ENCODE measurements at regions not wholly inside any gene's neighbourhood (a gene's known extent, or its start where the extent isn't known, plus 50 kb on each side); places are given as distances from the start of the nearest gene placed in this dataset.

- Histone ChIP-seq H3K9me3 (replicated peaks in 1 of 2; ENCODE audit: control insufficient read depth in 1 of 2, insufficient read depth in 1 of 2, low read length in 2 of 2) (no peaks in the 10 kb centered on the region), H3K79me2 (ENCODE audit: insufficient read depth, low read length) (no peaks in the 10 kb centered on the region), H3K9ac (ENCODE audit: insufficient read depth, low read length, poor library complexity, severe bottlenecking) (no peak overlapping the region), H3K4me1 (ENCODE audit: control insufficient read depth in 1 of 2, insufficient read depth in 2 of 2, low read length in 2 of 2) (peaks cover 28 to 33% of the 10 kb centered on the region in 2 donors), H3K27ac (ENCODE audit: low read depth in 1 of 2, low read length in 2 of 2) (peak overlapping the region in 1 of 2 donors; percentile 60), H3K36me3 (replicated peaks in 1 of 2; ENCODE audit: control insufficient read depth in 1 of 2, insufficient read depth in 2 of 2, low read length in 2 of 2) (no peaks in the 10 kb centered on the region), H4K20me1 (ENCODE audit: insufficient read depth, low read length) (no peaks in the 10 kb centered on the region), H3K27me3 (ENCODE audit: control insufficient read depth in 2 of 2, insufficient read depth in 2 of 2, low read length in 2 of 2) (no peaks in the 10 kb centered on the region), H2AFZ (ENCODE audit: insufficient read depth, low read depth, low read length, poor library complexity, severe bottlenecking) (peak overlapping the region; percentile 26), H3K4me3 (replicated peaks in 1 of 3; ENCODE audit: low read depth in 2 of 3, low read length in 3 of 3) (peak overlapping the region in 1 of 3 experiments; percentile 42), H3K4me2 (replicated peaks; ENCODE audit: extremely low read depth, low read length, poor library complexity, severe bottlenecking) (peak overlapping the region; percentile 49)
- peak; percentile 5 to 12 (median 8) for DNase-seq
- Mint-ChIP-seq H3K9me3 (no peaks in the 10 kb centered on the region), H3K27me3 (ENCODE audit: low read depth in 3 of 3) (peaks cover 0 to 4% (median 1%) of the 10 kb centered on the region in 3 donors), H3K36me3 (no peaks in the 10 kb centered on the region), H3K4me3 (peak overlapping the region in 1 of 2 donors; percentile 83), H3K27ac (peak overlapping the region in 4 of 7 donors; percentile 17 to 71 (median 54)), H3K4me1 (peaks cover 29% of the 10 kb centered on the region)
- TF ChIP-seq, protein P1, sequence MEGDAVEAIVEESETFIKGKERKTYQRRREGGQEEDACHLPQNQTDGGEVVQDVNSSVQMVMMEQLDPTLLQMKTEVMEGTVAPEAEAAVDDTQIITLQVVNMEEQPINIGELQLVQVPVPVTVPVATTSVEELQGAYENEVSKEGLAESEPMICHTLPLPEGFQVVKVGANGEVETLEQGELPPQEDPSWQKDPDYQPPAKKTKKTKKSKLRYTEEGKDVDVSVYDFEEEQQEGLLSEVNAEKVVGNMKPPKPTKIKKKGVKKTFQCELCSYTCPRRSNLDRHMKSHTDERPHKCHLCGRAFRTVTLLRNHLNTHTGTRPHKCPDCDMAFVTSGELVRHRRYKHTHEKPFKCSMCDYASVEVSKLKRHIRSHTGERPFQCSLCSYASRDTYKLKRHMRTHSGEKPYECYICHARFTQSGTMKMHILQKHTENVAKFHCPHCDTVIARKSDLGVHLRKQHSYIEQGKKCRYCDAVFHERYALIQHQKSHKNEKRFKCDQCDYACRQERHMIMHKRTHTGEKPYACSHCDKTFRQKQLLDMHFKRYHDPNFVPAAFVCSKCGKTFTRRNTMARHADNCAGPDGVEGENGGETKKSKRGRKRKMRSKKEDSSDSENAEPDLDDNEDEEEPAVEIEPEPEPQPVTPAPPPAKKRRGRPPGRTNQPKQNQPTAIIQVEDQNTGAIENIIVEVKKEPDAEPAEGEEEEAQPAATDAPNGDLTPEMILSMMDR (IDR thresholded peaks at IDR 0.05), result no peak
- intact Hi-C loops (cut with micrococcal nuclease), result no loop called here
- 64% methylated on average over 1 of the region's 3 CpGs for WGBS (ENCODE audit: insufficient coverage)
Observed at GRCh38 chr1:50266509-50266908, 156.7 kb downstream of the DMRTA2 start.

DNA sequence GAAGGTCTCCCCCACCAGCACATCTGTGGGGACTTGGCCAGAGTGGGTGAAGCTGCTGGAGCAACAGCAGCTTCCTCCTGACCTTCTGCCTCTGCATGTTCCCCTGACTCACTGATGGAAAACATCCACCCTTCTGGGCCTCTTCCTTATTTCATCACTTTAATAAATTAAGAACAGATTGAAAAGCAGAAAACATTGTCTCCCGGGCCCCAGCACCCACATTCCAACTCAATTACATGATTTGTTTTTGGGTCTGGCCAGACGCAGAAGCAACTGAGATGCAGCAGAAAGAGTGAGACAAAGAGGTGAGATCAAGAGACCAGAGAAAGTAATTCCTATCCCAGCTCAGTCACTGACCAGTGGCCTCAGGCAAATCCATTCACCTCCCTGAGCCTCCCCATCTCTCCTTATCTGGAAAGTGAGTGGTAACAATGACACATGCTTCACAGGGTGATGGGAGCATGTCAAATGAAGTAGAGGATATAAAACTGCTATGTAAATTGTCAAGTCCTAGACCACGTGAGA lies 157.1 kb downstream of the ELAVL4 start:
- DNase-seq, result peak; percentile 21 to 32 (median 23)
- Mint-ChIP-seq H3K4me3 (peak overlapping the region; percentile 55 to 83), H3K9me3 (no peaks in the 10 kb centered on the region), H3K27ac (peak overlapping the region in 6 of 7 donors; percentile 47 to 83 (median 62)), H3K36me3 (no peaks in the 10 kb centered on the region), H3K4me1 (peaks cover 29% of the 10 kb centered on the region), H3K27me3 (ENCODE audit: low read depth in 3 of 3) (peaks cover 0 to 4% (median 1%) of the 10 kb centered on the region in 3 donors)
- intact Hi-C loops (cut with micrococcal nuclease), result no loop called here
- TF ChIP-seq, protein P1 (IDR thresholded peaks at IDR 0.05), result no peak
- Histone ChIP-seq H3K9ac (ENCODE audit: insufficient read depth, low read length, poor library complexity, severe bottlenecking) (peak overlapping the region; percentile 24), H3K27me3 (ENCODE audit: control insufficient read depth in 2 of 2, insufficient read depth in 2 of 2, low read length in 2 of 2) (no peaks in the 10 kb centered on the region), H4K20me1 (ENCODE audit: insufficient read depth, low read length) (no peaks in the 10 kb centered on the region), H3K79me2 (ENCODE audit: insufficient read depth, low read length) (no peaks in the 10 kb centered on the region), H2AFZ (ENCODE audit: insufficient read depth, low read depth, low read length, poor library complexity, severe bottlenecking) (peak overlapping the region; percentile 26), H3K4me1 (ENCODE audit: control insufficient read depth in 1 of 2, insufficient read depth in 2 of 2, low read length in 2 of 2) (peaks cover 28 to 33% of the 10 kb centered on the region in 2 donors), H3K4me2 (replicated peaks; ENCODE audit: extremely low read depth, low read length, poor library complexity, severe bottlenecking) (peak overlapping the region; percentile 49), H3K36me3 (replicated peaks in 1 of 2; ENCODE audit: control insufficient read depth in 1 of 2, insufficient read depth in 2 of 2, low read length in 2 of 2) (no peaks in the 10 kb centered on the region), H3K27ac (ENCODE audit: low read depth in 1 of 2, low read length in 2 of 2) (peak overlapping the region in 1 of 2 donors; percentile 60), H3K9me3 (replicated peaks in 1 of 2; ENCODE audit: control insufficient read depth in 1 of 2, insufficient read depth in 1 of 2, low read length in 2 of 2) (no peaks in the 10 kb centered on the region), H3K4me3 (replicated peaks in 1 of 3; ENCODE audit: low read depth in 2 of 3, low read length in 3 of 3) (peak overlapping the region in 1 of 3 experiments; percentile 42)
- no CpG with 5 or more reads among the region's 3 CpGs for WGBS (ENCODE audit: insufficient coverage)

Measured in CD14-positive monocyte (primary cell).